ENCODE measurements at regions not wholly inside any gene's neighbourhood (a gene's known extent, or its start where the extent isn't known, plus 50 kb on each side); places are given as distances from the start of the nearest gene placed in this dataset.

DNA sequence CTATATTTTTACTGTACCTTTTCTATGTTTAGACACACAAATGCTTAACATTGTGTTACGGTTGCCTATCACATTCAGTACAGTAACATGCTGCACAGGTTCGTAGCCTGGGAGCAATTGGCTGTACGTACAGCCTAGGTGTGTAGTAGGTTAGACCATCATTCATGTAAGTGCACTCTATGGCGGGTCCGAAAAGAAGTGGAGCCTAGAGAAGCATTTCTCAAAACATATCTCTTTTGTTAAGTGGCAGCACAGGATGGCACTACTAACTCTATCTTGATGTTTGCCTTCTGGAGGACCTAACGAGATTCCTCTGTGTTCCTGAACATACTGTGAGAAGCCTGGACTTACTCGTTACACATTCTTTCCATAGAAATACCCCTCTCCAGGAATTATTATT, 132.3 kb upstream of the ADPGK start:
- H3K27me3 Mint-ChIP-seq (ENCODE audit: insufficient read depth, unreplicated experiment): no peaks in the 10 kb centered on the region
- intact Hi-C loops (cut with micrococcal nuclease): no loop called here
- no TSS peak for BruUV-seq (replicated peaks)
- H3K4me3 Mint-ChIP-seq (ENCODE audit: unreplicated experiment): no peak overlapping the region
- H3K36me3 Mint-ChIP-seq (ENCODE audit: insufficient read depth, unreplicated experiment): peaks cover 5% of the 10 kb centered on the region
- POLR2A ChIA-PET: no interaction called here
- TF ChIP-seq, protein P1, sequence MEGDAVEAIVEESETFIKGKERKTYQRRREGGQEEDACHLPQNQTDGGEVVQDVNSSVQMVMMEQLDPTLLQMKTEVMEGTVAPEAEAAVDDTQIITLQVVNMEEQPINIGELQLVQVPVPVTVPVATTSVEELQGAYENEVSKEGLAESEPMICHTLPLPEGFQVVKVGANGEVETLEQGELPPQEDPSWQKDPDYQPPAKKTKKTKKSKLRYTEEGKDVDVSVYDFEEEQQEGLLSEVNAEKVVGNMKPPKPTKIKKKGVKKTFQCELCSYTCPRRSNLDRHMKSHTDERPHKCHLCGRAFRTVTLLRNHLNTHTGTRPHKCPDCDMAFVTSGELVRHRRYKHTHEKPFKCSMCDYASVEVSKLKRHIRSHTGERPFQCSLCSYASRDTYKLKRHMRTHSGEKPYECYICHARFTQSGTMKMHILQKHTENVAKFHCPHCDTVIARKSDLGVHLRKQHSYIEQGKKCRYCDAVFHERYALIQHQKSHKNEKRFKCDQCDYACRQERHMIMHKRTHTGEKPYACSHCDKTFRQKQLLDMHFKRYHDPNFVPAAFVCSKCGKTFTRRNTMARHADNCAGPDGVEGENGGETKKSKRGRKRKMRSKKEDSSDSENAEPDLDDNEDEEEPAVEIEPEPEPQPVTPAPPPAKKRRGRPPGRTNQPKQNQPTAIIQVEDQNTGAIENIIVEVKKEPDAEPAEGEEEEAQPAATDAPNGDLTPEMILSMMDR (IDR thresholded peaks at IDR 0.05; ENCODE audit: unreplicated experiment): no peak
- no peak overlapping the region for H3K27ac Mint-ChIP-seq (ENCODE audit: low read depth, unreplicated experiment)
- H3K9me3 Mint-ChIP-seq (ENCODE audit: unreplicated experiment): no peaks in the 10 kb centered on the region
- no peak for DNase-seq (ENCODE audit: unreplicated experiment)
- H3K4me1 Mint-ChIP-seq (ENCODE audit: insufficient read depth, unreplicated experiment): peaks cover 10% of the 10 kb centered on the region
- CTCF ChIA-PET: no interaction called here

DNA sequence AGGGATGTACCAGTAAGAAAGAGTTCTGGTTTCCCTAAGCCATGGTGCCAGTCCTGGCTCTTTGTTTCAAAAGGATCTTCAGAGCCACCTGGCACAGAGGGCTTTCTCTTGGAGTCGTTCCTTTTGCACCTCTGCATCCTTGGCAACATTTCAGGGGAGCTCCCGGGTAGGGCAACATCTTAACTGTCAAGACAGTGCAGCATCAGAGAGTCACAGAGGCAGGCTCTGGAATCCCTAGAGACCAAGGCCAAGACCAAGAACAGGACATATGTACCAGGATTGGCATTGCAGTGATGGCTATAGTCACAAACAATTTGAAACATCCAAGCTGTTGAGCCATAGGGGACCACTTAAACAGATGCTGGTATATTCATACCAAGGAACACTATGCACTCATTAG, 129.4 kb upstream of the ADPGK start:
- peaks cover 20% of the 10 kb centered on the region for H3K27me3 Mint-ChIP-seq (ENCODE audit: insufficient read depth, unreplicated experiment)
- no peak overlapping the region for H3K27ac Mint-ChIP-seq (ENCODE audit: low read depth, unreplicated experiment)
- TF ChIP-seq, protein P1 (IDR thresholded peaks at IDR 0.05; ENCODE audit: unreplicated experiment): no peak
- peaks cover 10% of the 10 kb centered on the region for H3K4me1 Mint-ChIP-seq (ENCODE audit: insufficient read depth, unreplicated experiment)
- intact Hi-C loops (cut with micrococcal nuclease): no loop called here
- no peaks in the 10 kb centered on the region for H3K9me3 Mint-ChIP-seq (ENCODE audit: unreplicated experiment)
- ChIA-PET POLR2A (interaction anchor here (1.0 kb wide), 1 partner anchor 12 kb away, joined by 3 read pairs; no protein-coding TSS in a partner anchor), CTCF (no interaction called here)
- no TSS peak for BruUV-seq (replicated peaks)
- peaks cover 5% of the 10 kb centered on the region for H3K36me3 Mint-ChIP-seq (ENCODE audit: insufficient read depth, unreplicated experiment)
- H3K4me3 Mint-ChIP-seq (ENCODE audit: unreplicated experiment): no peak overlapping the region
- DNase-seq (ENCODE audit: unreplicated experiment): no peak

DNA sequence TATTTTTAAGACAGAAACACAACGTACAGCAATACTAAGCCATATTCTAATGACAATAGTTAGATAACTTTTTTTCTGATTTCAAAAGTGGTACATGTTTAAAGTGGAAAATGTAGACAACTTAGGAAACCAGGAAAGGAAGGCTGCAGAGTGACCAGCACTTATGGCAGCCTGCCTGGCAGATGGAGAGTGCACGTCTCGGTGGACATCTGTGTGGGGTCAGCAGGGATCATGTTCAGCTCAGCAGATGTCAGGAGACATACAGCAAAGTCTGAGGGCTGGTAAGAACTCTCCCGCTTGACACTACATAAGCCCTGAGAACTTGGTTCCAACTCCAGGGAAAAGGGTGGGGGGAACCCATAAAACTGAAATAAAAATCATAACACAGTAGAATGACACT, 128.6 kb upstream of the ADPGK start:
- CTCF ChIA-PET: no interaction called here
- Mint-ChIP-seq H3K4me3 (ENCODE audit: unreplicated experiment) (no peak overlapping the region), H3K9me3 (ENCODE audit: unreplicated experiment) (no peaks in the 10 kb centered on the region), H3K36me3 (ENCODE audit: insufficient read depth, unreplicated experiment) (peaks cover 5% of the 10 kb centered on the region), H3K4me1 (ENCODE audit: insufficient read depth, unreplicated experiment) (peaks cover 9% of the 10 kb centered on the region), H3K27ac (ENCODE audit: low read depth, unreplicated experiment) (no peak overlapping the region), H3K27me3 (ENCODE audit: insufficient read depth, unreplicated experiment) (peaks cover 28% of the 10 kb centered on the region)
- DNase-seq (ENCODE audit: unreplicated experiment): no peak
- intact Hi-C loops (cut with micrococcal nuclease): no loop called here
- no TSS peak for BruUV-seq (replicated peaks)
- TF ChIP-seq, protein P1 (IDR thresholded peaks at IDR 0.05; ENCODE audit: unreplicated experiment): no peak
- POLR2A ChIA-PET: interaction anchor here (1.0 kb wide), 1 partner anchor 11 kb away, joined by 3 read pairs; no protein-coding TSS in a partner anchor

DNA sequence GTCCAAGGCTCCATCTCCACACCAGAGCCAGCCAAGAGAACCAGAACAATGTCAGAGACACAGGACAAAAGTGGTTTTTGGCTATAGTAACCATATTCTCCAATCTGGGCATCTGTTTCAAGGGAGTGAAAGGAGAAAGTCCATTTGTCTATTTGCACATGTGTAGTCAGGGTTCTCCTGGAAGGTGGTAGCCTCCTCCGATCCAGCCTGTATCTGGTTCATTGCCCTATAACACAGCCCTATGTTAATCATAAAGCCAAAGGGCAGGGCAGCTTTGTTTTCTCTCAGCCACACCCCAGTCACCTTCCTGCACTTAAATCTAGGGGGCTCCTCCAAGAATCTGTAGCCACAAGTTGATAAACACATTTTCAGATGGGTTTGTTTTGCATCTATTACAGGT, 128.1 kb upstream of the ADPGK start:
- CTCF ChIA-PET: no interaction called here
- H3K27ac Mint-ChIP-seq (ENCODE audit: low read depth, unreplicated experiment): no peak overlapping the region
- H3K36me3 Mint-ChIP-seq (ENCODE audit: insufficient read depth, unreplicated experiment): peaks cover 5% of the 10 kb centered on the region
- H3K4me1 Mint-ChIP-seq (ENCODE audit: insufficient read depth, unreplicated experiment): peaks cover 4% of the 10 kb centered on the region
- H3K27me3 Mint-ChIP-seq (ENCODE audit: insufficient read depth, unreplicated experiment): peaks cover 28% of the 10 kb centered on the region
- DNase-seq (ENCODE audit: unreplicated experiment): no peak
- POLR2A ChIA-PET: no interaction called here
- intact Hi-C loops (cut with micrococcal nuclease): no loop called here
- no peak overlapping the region for H3K4me3 Mint-ChIP-seq (ENCODE audit: unreplicated experiment)
- TF ChIP-seq, protein P1 (IDR thresholded peaks at IDR 0.05; ENCODE audit: unreplicated experiment): no peak
- H3K9me3 Mint-ChIP-seq (ENCODE audit: unreplicated experiment): no peaks in the 10 kb centered on the region
- BruUV-seq (replicated peaks): no TSS peak

Measured in MCF 10A (cell line).